ENCODE measurements at regions not wholly inside any gene's neighbourhood (a gene's known extent, or its start where the extent isn't known, plus 50 kb on each side); places are given as distances from the start of the nearest gene placed in this dataset.

- DNase-seq (ENCODE audit: low read depth in 2 of 2) = no peak
Observed at GRCh38 chr3:28816017-28816416, 464.9 kb upstream of the RBMS3 start.

GRCh38 chr3:28824316-28824715 lies 456.6 kb upstream of the RBMS3 start:
- DNase-seq (ENCODE audit: low read depth in 2 of 2) = no peak

- DNase-seq (ENCODE audit: low read depth in 2 of 2) = no peak
Observed at GRCh38 chr3:28826840-28827239, 454.0 kb upstream of the RBMS3 start.

- DNase-seq (ENCODE audit: low read depth in 2 of 2) = no peak
Observed at GRCh38 chr3:28835249-28835648, 445.6 kb upstream of the RBMS3 start.

GRCh38 chr3:28835751-28836150 lies 445.1 kb upstream of the RBMS3 start:
- no peak for DNase-seq (ENCODE audit: low read depth in 2 of 2)

- no peak for DNase-seq (ENCODE audit: low read depth in 2 of 2)
Observed at GRCh38 chr3:28836199-28836598, 444.7 kb upstream of the RBMS3 start.

- peak; percentile 28 to 63 for DNase-seq (ENCODE audit: low read depth in 2 of 2)
Observed at GRCh38 chr3:28840976-28841376, 439.9 kb upstream of the RBMS3 start.

GRCh38 chr3:28841441-28841840 lies 439.4 kb upstream of the RBMS3 start:
- DNase-seq (ENCODE audit: low read depth in 2 of 2) = no peak

GRCh38 chr3:28844298-28845005 lies 436.4 kb upstream of the RBMS3 start:
- DNase-seq (ENCODE audit: low read depth in 2 of 2) = no peak

GRCh38 chr3:28845006-28845324 lies 435.9 kb upstream of the RBMS3 start:
- no peak for DNase-seq (ENCODE audit: low read depth in 2 of 2)

GRCh38 chr3:28846971-28847478 lies 433.8 kb upstream of the RBMS3 start:
- no peak for DNase-seq (ENCODE audit: low read depth in 2 of 2)

GRCh38 chr3:28847736-28848135 lies 433.1 kb upstream of the RBMS3 start:
- DNase-seq (ENCODE audit: low read depth in 2 of 2) = no peak

GRCh38 chr3:28850186-28850585 lies 430.7 kb upstream of the RBMS3 start:
- DNase-seq (ENCODE audit: low read depth in 2 of 2) = no peak

GRCh38 chr3:28853830-28854229 lies 427.0 kb upstream of the RBMS3 start:
- no peak for DNase-seq (ENCODE audit: low read depth in 2 of 2)

GRCh38 chr3:28856796-28857195 lies 424.1 kb upstream of the RBMS3 start:
- no peak for DNase-seq (ENCODE audit: low read depth in 2 of 2)

- no peak for DNase-seq (ENCODE audit: low read depth in 2 of 2)
Observed at GRCh38 chr3:28859897-28860296, 421.0 kb upstream of the RBMS3 start.

GRCh38 chr3:28860307-28860706 lies 420.6 kb upstream of the RBMS3 start:
- DNase-seq (ENCODE audit: low read depth in 2 of 2) = no peak

- no peak for DNase-seq (ENCODE audit: low read depth in 2 of 2)
Observed at GRCh38 chr3:28863186-28863585, 417.7 kb upstream of the RBMS3 start.

- no peak for DNase-seq (ENCODE audit: low read depth in 2 of 2)
Observed at GRCh38 chr3:28867836-28868235, 413.0 kb upstream of the RBMS3 start.

- DNase-seq (ENCODE audit: low read depth in 2 of 2) = no peak
Observed at GRCh38 chr3:28868897-28869296, 412.0 kb upstream of the RBMS3 start.

- DNase-seq (ENCODE audit: low read depth in 2 of 2) = no peak
Observed at GRCh38 chr3:28877912-28878311, 403.0 kb upstream of the RBMS3 start.

GRCh38 chr3:28890373-28890772 lies 390.5 kb upstream of the RBMS3 start:
- DNase-seq (ENCODE audit: low read depth in 2 of 2) = no peak

- no peak for DNase-seq (ENCODE audit: low read depth in 2 of 2)
Observed at GRCh38 chr3:28891485-28891884, 389.4 kb upstream of the RBMS3 start.

- no peak for DNase-seq (ENCODE audit: low read depth in 2 of 2)
Observed at GRCh38 chr3:28900301-28900700, 380.6 kb upstream of the RBMS3 start.
